GM19452 (cell line): ENCODE measurements at regions not wholly inside any gene's neighbourhood (a gene's known extent, or its start where the extent isn't known, plus 50 kb on each side); places are given as distances from the start of the nearest gene placed in this dataset.

Experiments used
- ATAC-seq: cut with Tn5 transposase; IDR thresholded peaks from one replicate; pipeline ENCODE4 v1.9.1; 2021; ENCODE audit not compliant: unreplicated experiment

GRCh38 chr2:173854840-173855239, 110.3 kb downstream of the SP3 start:
- ATAC-seq = no peak

DNA sequence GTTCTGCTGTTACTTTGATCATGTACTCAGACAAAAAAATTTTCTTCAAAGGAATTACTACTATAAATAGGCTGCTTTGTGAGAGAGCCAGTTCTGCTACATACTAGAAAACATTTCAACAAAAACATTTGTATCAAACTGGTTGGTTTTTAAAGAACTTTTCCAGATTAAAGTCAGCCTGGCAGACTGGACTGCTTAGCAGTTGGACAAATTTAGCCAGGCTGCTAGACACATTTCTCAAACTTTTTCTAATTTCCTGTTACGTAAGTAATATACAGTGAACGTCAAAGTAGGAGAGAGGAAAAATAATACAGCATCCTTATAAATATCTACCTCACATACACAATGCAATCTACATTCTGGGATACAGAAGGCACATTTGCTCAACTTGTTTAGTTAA, 109.5 kb downstream of the SP3 start:
- no peak for ATAC-seq
